B cell (primary cell): ENCODE measurements at regions not wholly inside any gene's neighbourhood (a gene's known extent, or its start where the extent isn't known, plus 50 kb on each side); places are given as distances from the start of the nearest gene placed in this dataset.

ENCODE experiments used
- ATAC-seq: fragments of 200-7000 bp; cut with Tn5 transposase; one replicate; pipeline ENCODE4 v1.10.0; 2021; ENCODE audit warnings: low read depth, mild to moderate bottlenecking, moderate number of reproducible peaks, moderate library complexity
- CTCF ChIA-PET: fragments of 350-600 bp; sonication (Branson Sonifier 250); formaldehyde crosslinking; loops from one replicate; lab custom pipeline; 2021; ENCODE audit warnings: antibody characterized with exemption, inconsistent platforms; lab: Charles Lee
- POLR2A ChIA-PET: fragments of 350-600 bp; sonication (Branson Sonifier 250); formaldehyde crosslinking; loops from one replicate; lab custom pipeline; 2021; ENCODE audit warnings: antibody characterized with exemption; lab: Charles Lee
- DNase-seq: peaks from one replicate; pipeline ENCODE4 v3.0.0; 2013
- H2AFZ ChIP-seq: 2 replicates; pipeline ENCODE4 v1.6.1; 2012; ENCODE audit warnings: mild to moderate bottlenecking, low read depth, low read length; ENCODE audit not compliant: insufficient read depth, poor library complexity, severe bottlenecking
- H3K27ac ChIP-seq, 2 donors: 1 replicate in 1 of 2; 2 replicates in 1 of 2; pipeline ENCODE4 v1.5.1; 2012 to 2013; ENCODE audit warnings: low read length in 2 of 2, mild to moderate bottlenecking in 2 of 2, moderate library complexity in 1 of 2
- H3K27me3 ChIP-seq, 4 experiments: fragments of 200-600 bp in 1 of 4; sonication (generic) in 1 of 4; replicated peaks in 1 of 4; 1 replicate in 2 of 4; 2 replicates in 2 of 4; pipeline versions ENCODE4 v1.6.1 to v1.7.0; 2013 to 2016; ENCODE audit warnings: low read length in 3 of 4, mild to moderate bottlenecking in 2 of 4, mixed read lengths in 1 of 4, moderate library complexity in 1 of 4; ENCODE audit not compliant: insufficient read depth in 4 of 4, control insufficient read depth in 3 of 4; ENCODE audit errors: control extremely low read depth in 1 of 4
- H3K36me3 ChIP-seq, 2 experiments: replicated peaks in 1 of 2; 1 replicate in 1 of 2; 2 replicates in 1 of 2; pipeline versions ENCODE4 v1.6.1 to v1.7.1; 2013; ENCODE audit warnings: low read length in 1 of 2; ENCODE audit not compliant: insufficient read depth in 2 of 2, control insufficient read depth in 1 of 2; ENCODE audit errors: control extremely low read depth in 1 of 2, extremely low read depth in 1 of 2
- H3K4me1 ChIP-seq, 2 donors: fragments of 200-600 bp in 1 of 2; sonication (generic) in 1 of 2; 1 replicate in 1 of 2; 2 replicates in 1 of 2; pipeline versions ENCODE4 v1.5.1 to v1.6.1; 2013 to 2017; ENCODE audit warnings: low read length in 2 of 2; ENCODE audit not compliant: control insufficient read depth in 2 of 2, insufficient read depth in 2 of 2
- H3K4me2 ChIP-seq: replicated peaks from 2 replicates; pipeline ENCODE3; 2012; ENCODE audit warnings: mild to moderate bottlenecking, low read depth, low read length; ENCODE audit not compliant: poor library complexity, severe bottlenecking
- H3K4me3 ChIP-seq, 5 experiments: fragments of 200-600 bp in 1 of 5; sonication (generic) in 1 of 5; 1 replicate in 3 of 5; 2 replicates in 2 of 5; pipeline versions ENCODE4 v1.5.1 to v1.7.0; 2011 to 2016; ENCODE audit warnings: low read length in 4 of 5, mild to moderate bottlenecking in 4 of 5, low read depth in 2 of 5, control low read depth in 1 of 5, moderate library complexity in 1 of 5; ENCODE audit not compliant: insufficient read depth in 1 of 5; ENCODE audit errors: control extremely low read depth in 1 of 5, extremely low read depth in 1 of 5
- H3K79me2 ChIP-seq: fragments of 200-600 bp; sonication (generic); one replicate; pipeline ENCODE4 v1.6.0; 2016; ENCODE audit warnings: low read length; ENCODE audit not compliant: control insufficient read depth, insufficient read depth
- H3K9ac ChIP-seq: fragments of 200-600 bp; sonication (generic); 2 replicates; pipeline ENCODE4 v1.6.1; 2017; ENCODE audit warnings: mild to moderate bottlenecking, low read length, moderate library complexity
- H3K9me3 ChIP-seq, 3 donors: one replicate each; pipeline versions ENCODE4 v1.6.1 to v1.7.1; 2013; ENCODE audit warnings: low read length in 2 of 3; ENCODE audit not compliant: control insufficient read depth in 2 of 3, insufficient read depth in 1 of 3; ENCODE audit errors: control extremely low read depth in 1 of 3
- H4K20me1 ChIP-seq: 2 replicates; pipeline ENCODE4 v1.6.0; 2012; ENCODE audit warnings: mild to moderate bottlenecking, low read length; ENCODE audit not compliant: insufficient read depth, control insufficient read depth, poor library complexity, severe bottlenecking
- H3K27ac Mint-ChIP-seq: one replicate; pipeline ENCODE4 v1.8.0; 2021; ENCODE audit warnings: mixed read lengths
- H3K27me3 Mint-ChIP-seq: one replicate; pipeline ENCODE4 v1.8.0; 2021; ENCODE audit warnings: mixed read lengths
- H3K4me1 Mint-ChIP-seq: one replicate; pipeline ENCODE4 v1.8.0; 2021; ENCODE audit warnings: mixed read lengths
- H3K4me3 Mint-ChIP-seq: one replicate; pipeline ENCODE4 v1.8.0; 2021; ENCODE audit warnings: mixed read lengths
- H3K9me3 Mint-ChIP-seq: one replicate; pipeline ENCODE4 v1.8.0; 2022; ENCODE audit warnings: mixed read lengths; ENCODE audit not compliant: insufficient read depth
- CTCF ChIP-seq: fragments of 200-600 bp; IDR thresholded peaks from one replicate; pipeline ENCODE4 v1.8.0; 2022; ENCODE audit warnings: antibody characterized with exemption, mild to moderate bottlenecking
- EZH2 ChIP-seq: IDR thresholded peaks from 2 replicates; pipeline ENCODE4 v1.6.1; 2012; ENCODE audit warnings: borderline replicate concordance, low read depth, mild to moderate bottlenecking, moderate library complexity, low read length; ENCODE audit not compliant: insufficient read depth, poor library complexity, severe bottlenecking
- WGBS: methylation state at CpG from one replicate; pipeline ENCODE4 v1.1.5; 2013; ENCODE audit warnings: missing lambda C conversion rate; ENCODE audit not compliant: insufficient coverage; 5-methylcytosine and 5-hydroxymethylcytosine counted together
- intact Hi-C: fragments of 100-400 bp; cut with micrococcal nuclease; formaldehyde crosslinking; loops from one replicate; pipeline ENCODE4 v1.10.0; 2022

- no peaks in the 10 kb centered on the region for H3K27me3 ChIP-seq
- POLR2A ChIA-PET, result no interaction called here
- no peaks in the 10 kb centered on the region for H3K9me3 ChIP-seq
- H3K9me3 Mint-ChIP-seq, result no peaks in the 10 kb centered on the region
- no peak overlapping the region for H3K27ac Mint-ChIP-seq
- TF ChIP-seq CTCF (no peak), EZH2 (no peak)
- ATAC-seq, result no peak
- intact Hi-C loops, result no loop called here
- no peaks in the 10 kb centered on the region for H3K79me2 ChIP-seq
- no peak overlapping the region for H3K9ac ChIP-seq
- CTCF ChIA-PET, result no interaction called here
- H3K4me3 Mint-ChIP-seq, result no peak overlapping the region
- no peaks in the 10 kb centered on the region for H3K4me1 ChIP-seq
- 87% methylated on average over 4 of the region's 9 CpGs for WGBS
- no peaks in the 10 kb centered on the region for H3K4me1 Mint-ChIP-seq
- no peak overlapping the region for H3K4me3 ChIP-seq
- no peaks in the 10 kb centered on the region for H3K27me3 Mint-ChIP-seq
- H4K20me1 ChIP-seq, result no peaks in the 10 kb centered on the region
- no peak for DNase-seq
- no peak overlapping the region for H2AFZ ChIP-seq
- H3K27ac ChIP-seq, result no peak overlapping the region
- no peaks in the 10 kb centered on the region for H3K36me3 ChIP-seq
- no peak overlapping the region for H3K4me2 ChIP-seq
Measured at GRCh38 chr3:168964736-168965135, 698.8 kb downstream of the MECOM start.

GRCh38 chr3:168961271-168961670 is 702.2 kb downstream of the MECOM start:
- H3K4me3 ChIP-seq, result no peak overlapping the region
- H3K4me1 Mint-ChIP-seq, result no peaks in the 10 kb centered on the region
- TF ChIP-seq EZH2 (no peak), CTCF (no peak)
- H3K27me3 ChIP-seq, result no peaks in the 10 kb centered on the region
- H2AFZ ChIP-seq, result no peak overlapping the region
- H3K79me2 ChIP-seq, result no peaks in the 10 kb centered on the region
- H3K9me3 Mint-ChIP-seq, result no peaks in the 10 kb centered on the region
- no peaks in the 10 kb centered on the region for H4K20me1 ChIP-seq
- ChIA-PET POLR2A (no interaction called here), CTCF (no interaction called here)
- H3K27ac ChIP-seq, result no peak overlapping the region
- no peaks in the 10 kb centered on the region for H3K9me3 ChIP-seq
- ATAC-seq (no peak), DNase-seq (no peak)
- H3K27me3 Mint-ChIP-seq, result no peaks in the 10 kb centered on the region
- intact Hi-C loops, result no loop called here
- H3K9ac ChIP-seq, result no peak overlapping the region
- H3K36me3 ChIP-seq, result no peaks in the 10 kb centered on the region
- no peaks in the 10 kb centered on the region for H3K4me1 ChIP-seq
- no peak overlapping the region for H3K4me3 Mint-ChIP-seq
- H3K27ac Mint-ChIP-seq, result no peak overlapping the region
- whole genome bisulfite sequencing, result no CpG with 5 or more reads among the region's 2 CpGs
- H3K4me2 ChIP-seq, result no peak overlapping the region
